ENCODE measurements at regions not wholly inside any gene's neighbourhood (a gene's known extent, or its start where the extent isn't known, plus 50 kb on each side); places are given as distances from the start of the nearest gene placed in this dataset.
"Not testable (repeated sequence)": the region's sequence is repeated elsewhere in the genome, so short reads cannot be mapped to it uniquely, and the experiment has no call there.

DNA sequence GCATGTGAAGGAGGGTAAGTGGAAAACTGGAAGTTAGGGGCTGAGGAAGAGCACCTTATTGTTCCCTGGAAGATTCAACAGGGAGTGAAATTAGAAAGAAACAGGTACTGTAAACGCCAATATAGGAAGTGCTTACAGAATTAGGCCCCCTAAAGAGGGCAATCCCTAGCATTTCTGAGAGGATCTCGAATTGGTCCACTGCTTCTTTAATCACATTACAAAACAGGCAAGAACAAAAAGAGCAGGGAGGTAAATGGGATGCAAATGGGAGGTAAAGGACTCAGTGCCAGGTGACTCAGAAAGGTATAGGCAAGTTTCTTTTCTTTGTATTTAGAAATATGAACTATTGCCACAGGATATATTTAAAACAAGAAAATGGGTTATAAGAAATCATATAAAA is 116.4 kb upstream of the FANCL start:
- H3K4me1 Mint-ChIP-seq: no peaks in the 10 kb centered on the region
- no peak overlapping the region for H3K4me3 Mint-ChIP-seq
- H3K9me3 Mint-ChIP-seq: no peaks in the 10 kb centered on the region
- ATAC-seq (replicated peaks; ENCODE audit: extremely low read depth, poor library complexity, severe bottlenecking) (no peak), DNase-seq (ENCODE audit: low spot score in 2 of 2) (no peak)
- no peaks in the 10 kb centered on the region for H3K36me3 Mint-ChIP-seq (ENCODE audit: insufficient read depth)
- H3K27ac Mint-ChIP-seq (ENCODE audit: low read depth): no peak overlapping the region
- H3K27me3 Mint-ChIP-seq: no peaks in the 10 kb centered on the region

- Mint-ChIP-seq H3K27me3 (no peaks in the 10 kb centered on the region), H3K4me3 (no peak overlapping the region), H3K27ac (ENCODE audit: low read depth) (no peak overlapping the region), H3K4me1 (no peaks in the 10 kb centered on the region), H3K9me3 (no peaks in the 10 kb centered on the region), H3K36me3 (ENCODE audit: insufficient read depth) (no peaks in the 10 kb centered on the region)
- ATAC-seq (replicated peaks; ENCODE audit: extremely low read depth, poor library complexity, severe bottlenecking) (no peak), DNase-seq (ENCODE audit: low spot score in 2 of 2) (no peak)
These were observed 113.1 kb upstream of the FANCL start for GRCh38 chr2:58354230-58354629.

DNA sequence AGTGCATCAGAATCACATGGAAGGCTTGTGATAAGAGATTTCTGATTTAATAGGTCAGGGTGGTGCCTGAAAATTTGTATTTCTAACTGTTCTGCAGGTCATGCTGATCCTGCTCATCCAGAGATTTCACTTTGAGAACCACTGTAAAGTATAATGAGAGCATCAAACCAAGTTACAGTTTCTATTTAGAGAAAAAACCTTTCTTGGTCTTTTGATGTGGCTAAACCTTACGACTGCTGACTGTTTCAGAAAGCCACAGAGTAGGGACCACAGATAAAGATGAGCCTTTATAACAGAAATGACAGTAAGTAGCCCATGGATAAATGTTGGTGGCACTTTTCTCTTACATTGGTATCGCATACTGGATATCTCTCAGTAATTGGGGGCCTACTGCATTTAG is 109.4 kb upstream of the FANCL start:
- Mint-ChIP-seq H3K27ac (ENCODE audit: low read depth) (no peak overlapping the region), H3K27me3 (no peaks in the 10 kb centered on the region), H3K9me3 (no peaks in the 10 kb centered on the region), H3K4me3 (no peak overlapping the region), H3K4me1 (no peaks in the 10 kb centered on the region), H3K36me3 (ENCODE audit: insufficient read depth) (no peaks in the 10 kb centered on the region)
- DNase-seq (ENCODE audit: low spot score in 2 of 2) (no peak), ATAC-seq (replicated peaks; ENCODE audit: extremely low read depth, poor library complexity, severe bottlenecking) (peak; percentile 24)

DNA sequence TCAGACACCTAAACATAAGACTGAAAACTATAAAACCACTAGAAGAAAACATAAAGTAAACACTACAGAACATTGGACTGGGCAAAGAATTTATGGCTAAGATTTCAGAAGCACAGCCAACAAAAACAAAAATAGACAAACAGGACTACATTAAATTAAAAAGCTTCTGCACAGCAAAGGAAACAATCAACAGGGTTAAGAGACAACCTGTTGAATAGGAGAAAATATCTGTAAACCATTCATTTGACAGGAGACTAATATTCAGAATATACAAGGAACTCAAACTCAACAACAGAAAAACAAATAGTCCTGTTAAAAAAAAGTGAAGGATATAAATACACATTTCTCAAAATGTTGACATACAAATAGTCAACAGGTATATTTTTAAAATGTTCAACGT is 106.7 kb upstream of the FANCL start:
- Mint-ChIP-seq H3K4me3 (no peak overlapping the region), H3K36me3 (ENCODE audit: insufficient read depth) (no peaks in the 10 kb centered on the region), H3K27ac (ENCODE audit: low read depth) (no peak overlapping the region), H3K27me3 (no peaks in the 10 kb centered on the region), H3K4me1 (no peaks in the 10 kb centered on the region), H3K9me3 (peaks cover 3% of the 10 kb centered on the region)
- DNase-seq (ENCODE audit: low spot score in 2 of 2) (no peak), ATAC-seq (replicated peaks; ENCODE audit: extremely low read depth, poor library complexity, severe bottlenecking) (no peak)

DNA sequence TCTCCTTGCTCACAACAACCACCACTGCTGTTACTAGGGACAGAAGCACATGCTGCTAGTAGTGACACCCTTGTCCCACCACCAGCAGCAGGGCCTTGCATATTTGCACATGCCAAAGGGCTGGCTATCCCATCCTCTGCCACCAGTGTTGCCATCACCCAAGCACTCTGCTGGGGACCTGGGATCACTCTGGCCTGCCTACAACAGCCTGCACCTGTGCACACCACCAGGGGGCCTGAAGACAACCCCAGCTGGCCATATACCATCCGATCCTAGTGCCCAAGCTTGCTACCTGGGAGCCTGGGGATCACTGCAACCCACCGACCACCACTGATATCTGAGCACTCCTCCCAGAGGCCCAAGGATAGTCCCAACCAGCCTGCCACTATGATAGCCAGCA is 99.9 kb upstream of the FANCL start:
- no peak overlapping the region for H3K27ac Mint-ChIP-seq (ENCODE audit: low read depth)
- no peak for ATAC-seq (replicated peaks; ENCODE audit: extremely low read depth, poor library complexity, severe bottlenecking)
- no peaks in the 10 kb centered on the region for H3K4me1 Mint-ChIP-seq
- H3K9me3 Mint-ChIP-seq: peaks cover 14% of the 10 kb centered on the region
- DNase-seq (ENCODE audit: low spot score in 2 of 2): no peak
- H3K36me3 Mint-ChIP-seq (ENCODE audit: insufficient read depth): no peaks in the 10 kb centered on the region
- no peak overlapping the region for H3K4me3 Mint-ChIP-seq
- H3K27me3 Mint-ChIP-seq: peaks cover 10% of the 10 kb centered on the region

- Mint-ChIP-seq H3K4me1 (no peaks in the 10 kb centered on the region), H3K27me3 (peaks cover 10% of the 10 kb centered on the region), H3K27ac (ENCODE audit: low read depth) (no peak overlapping the region), H3K36me3 (ENCODE audit: insufficient read depth) (no peaks in the 10 kb centered on the region), H3K9me3 (peaks cover 14% of the 10 kb centered on the region), H3K4me3 (no peak overlapping the region)
- ATAC-seq (replicated peaks; ENCODE audit: extremely low read depth, poor library complexity, severe bottlenecking) (no peak), DNase-seq (ENCODE audit: low spot score in 2 of 2) (no peak)
These were observed 98.6 kb upstream of the FANCL start for GRCh38 chr2:58339548-58340243.

DNA sequence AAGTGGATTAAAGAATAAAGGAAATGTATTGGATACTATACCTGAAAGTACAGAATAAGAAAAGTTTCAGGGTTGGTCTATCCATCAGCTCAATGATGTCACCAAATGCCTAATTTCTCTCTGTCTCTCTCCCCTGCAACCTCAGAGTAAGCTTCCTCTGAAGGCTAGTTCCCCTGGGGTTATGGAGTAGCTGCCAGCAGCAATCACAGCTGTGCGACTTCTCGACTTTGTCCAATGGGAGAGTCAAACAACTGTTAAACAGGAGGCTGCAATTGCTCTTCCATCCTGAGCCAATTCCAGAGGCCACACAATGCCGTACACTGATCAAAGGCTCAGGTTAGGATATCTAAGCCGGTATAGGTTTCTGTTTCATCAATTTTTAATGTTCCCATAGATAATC is 95.3 kb upstream of the FANCL start:
- H3K4me3 Mint-ChIP-seq: no peak overlapping the region
- peaks cover under 1% of the 10 kb centered on the region for H3K9me3 Mint-ChIP-seq
- peaks cover 2% of the 10 kb centered on the region for H3K27me3 Mint-ChIP-seq
- no peaks in the 10 kb centered on the region for H3K36me3 Mint-ChIP-seq (ENCODE audit: insufficient read depth)
- no peak overlapping the region for H3K27ac Mint-ChIP-seq (ENCODE audit: low read depth)
- ATAC-seq (replicated peaks; ENCODE audit: extremely low read depth, poor library complexity, severe bottlenecking) (no peak), DNase-seq (ENCODE audit: low spot score in 2 of 2) (no peak)
- no peaks in the 10 kb centered on the region for H3K4me1 Mint-ChIP-seq

GRCh38 chr2:58334414-58334813 is 93.3 kb upstream of the FANCL start:
- DNase-seq (ENCODE audit: low spot score in 2 of 2) (no peak), ATAC-seq (replicated peaks; ENCODE audit: extremely low read depth, poor library complexity, severe bottlenecking) (no peak)
- Mint-ChIP-seq H3K27me3 (no peaks in the 10 kb centered on the region), H3K27ac (ENCODE audit: low read depth) (no peak overlapping the region), H3K9me3 (no peaks in the 10 kb centered on the region), H3K4me3 (no peak overlapping the region), H3K36me3 (ENCODE audit: insufficient read depth) (no peaks in the 10 kb centered on the region), H3K4me1 (no peaks in the 10 kb centered on the region)

- H3K27me3 Mint-ChIP-seq: peaks cover 30% of the 10 kb centered on the region
- H3K4me1 Mint-ChIP-seq; H3K4me3 Mint-ChIP-seq; H3K27ac Mint-ChIP-seq (ENCODE audit: low read depth); DNase-seq (ENCODE audit: low spot score in 2 of 2); H3K36me3 Mint-ChIP-seq (ENCODE audit: insufficient read depth); H3K9me3 Mint-ChIP-seq; ATAC-seq (replicated peaks; ENCODE audit: extremely low read depth, poor library complexity, severe bottlenecking): not testable (repeated sequence)
These were observed 84.3 kb upstream of the FANCL start for GRCh38 chr2:58325296-58325895.

DNA sequence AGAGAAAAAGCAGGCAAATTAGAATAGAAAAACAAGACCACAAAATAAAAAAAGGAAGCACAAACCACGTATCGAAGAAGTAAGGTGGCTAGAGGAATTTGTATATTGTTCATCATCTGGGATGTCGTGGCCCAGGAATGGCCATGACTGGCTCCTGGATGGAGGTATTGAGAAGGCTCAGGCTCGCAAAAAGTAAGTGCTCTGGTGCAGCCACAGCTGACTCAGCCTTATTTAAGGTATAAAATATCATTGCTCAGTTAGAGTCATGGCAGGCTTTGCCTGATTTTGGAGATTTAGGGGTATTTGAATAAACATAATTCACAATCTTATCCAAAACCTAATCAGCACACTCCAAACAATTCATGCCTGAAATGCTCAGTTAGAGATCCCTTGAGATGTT is 78.4 kb upstream of the FANCL start:
- Mint-ChIP-seq H3K36me3 (ENCODE audit: insufficient read depth) (peaks cover 1% of the 10 kb centered on the region), H3K27me3 (peaks cover 32% of the 10 kb centered on the region), H3K9me3 (no peaks in the 10 kb centered on the region), H3K27ac (ENCODE audit: low read depth) (no peak overlapping the region), H3K4me3 (no peak overlapping the region), H3K4me1 (no peaks in the 10 kb centered on the region)
- DNase-seq (ENCODE audit: low spot score in 2 of 2) (no peak), ATAC-seq (replicated peaks; ENCODE audit: extremely low read depth, poor library complexity, severe bottlenecking) (no peak)

GRCh38 chr2:58318949-58319348 is 77.8 kb upstream of the FANCL start:
- not testable (repeated sequence) for DNase-seq (ENCODE audit: low spot score in 2 of 2); H3K36me3 Mint-ChIP-seq (ENCODE audit: insufficient read depth); H3K4me1 Mint-ChIP-seq; H3K4me3 Mint-ChIP-seq; H3K9me3 Mint-ChIP-seq; H3K27ac Mint-ChIP-seq (ENCODE audit: low read depth); ATAC-seq (replicated peaks; ENCODE audit: extremely low read depth, poor library complexity, severe bottlenecking)
- peaks cover 29% of the 10 kb centered on the region for H3K27me3 Mint-ChIP-seq

DNA sequence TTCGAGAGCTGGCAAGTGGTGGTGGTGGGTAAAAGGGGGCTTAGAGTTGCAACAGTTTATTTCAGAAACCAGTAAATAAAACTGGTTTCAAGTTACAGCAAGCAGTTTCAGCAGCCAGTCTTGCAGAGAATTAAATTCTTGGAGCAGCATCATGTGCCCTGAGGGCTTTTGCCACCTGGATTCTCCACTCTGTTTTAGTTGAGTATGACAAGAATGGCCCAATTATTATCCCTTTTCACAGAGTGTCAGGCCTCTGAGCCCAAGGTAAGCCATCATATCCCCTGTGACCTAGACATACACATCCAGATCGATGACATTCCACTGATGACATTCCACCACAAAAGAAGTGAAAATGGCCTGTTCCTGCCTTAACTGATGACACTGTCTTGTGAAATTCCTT is 72.8 kb upstream of the FANCL start:
- DNase-seq (ENCODE audit: low spot score in 2 of 2): no peak
- peaks cover 27% of the 10 kb centered on the region for H3K27me3 Mint-ChIP-seq
- H3K27ac Mint-ChIP-seq (ENCODE audit: low read depth): no peak overlapping the region
- no peak overlapping the region for H3K4me3 Mint-ChIP-seq
- H3K4me1 Mint-ChIP-seq: no peaks in the 10 kb centered on the region
- H3K9me3 Mint-ChIP-seq: no peaks in the 10 kb centered on the region
- ATAC-seq (replicated peaks; ENCODE audit: extremely low read depth, poor library complexity, severe bottlenecking): no peak
- H3K36me3 Mint-ChIP-seq (ENCODE audit: insufficient read depth): no peaks in the 10 kb centered on the region

- H3K4me3 Mint-ChIP-seq: no peak overlapping the region
- H3K4me1 Mint-ChIP-seq: no peaks in the 10 kb centered on the region
- ATAC-seq (replicated peaks; ENCODE audit: extremely low read depth, poor library complexity, severe bottlenecking): no peak
- H3K36me3 Mint-ChIP-seq (ENCODE audit: insufficient read depth): no peaks in the 10 kb centered on the region
- H3K27me3 Mint-ChIP-seq: no peaks in the 10 kb centered on the region
- no peak overlapping the region for H3K27ac Mint-ChIP-seq (ENCODE audit: low read depth)
- no peaks in the 10 kb centered on the region for H3K9me3 Mint-ChIP-seq
- no peak for DNase-seq (ENCODE audit: low spot score in 2 of 2)
These were observed 67.3 kb upstream of the FANCL start for GRCh38 chr2:58308435-58308834.
